ENCODE measurements at regions not wholly inside any gene's neighbourhood (a gene's known extent, or its start where the extent isn't known, plus 50 kb on each side); places are given as distances from the start of the nearest gene placed in this dataset.

- no TSS peak for BruUV-seq (replicated peaks)
- Mint-ChIP-seq H3K9me3 (ENCODE audit: unreplicated experiment) (no peaks in the 10 kb centered on the region), H3K4me1 (ENCODE audit: low read depth, unreplicated experiment) (no peaks in the 10 kb centered on the region), H3K4me3 (ENCODE audit: unreplicated experiment) (no peak overlapping the region), H3K27me3 (ENCODE audit: insufficient read depth, unreplicated experiment) (no peaks in the 10 kb centered on the region), H3K36me3 (ENCODE audit: insufficient read depth, unreplicated experiment) (no peaks in the 10 kb centered on the region), H3K27ac (ENCODE audit: unreplicated experiment) (no peak overlapping the region)
- Histone ChIP-seq H3K27me3 (replicated peaks; ENCODE audit: control insufficient read depth, insufficient read depth, low read length) (no peaks in the 10 kb centered on the region), H3K36me3 (ENCODE audit: control insufficient read depth, insufficient read depth, low read length) (no peaks in the 10 kb centered on the region), H3K4me1 (no peaks in the 10 kb centered on the region), H3K4me3 (ENCODE audit: low read depth, low read length) (no peak overlapping the region), H3K9me3 (no peaks in the 10 kb centered on the region)
- no peak for DNase-seq
- TF ChIP-seq CTCF (IDR thresholded peaks at IDR 0.05; ENCODE audit: insufficient read depth in 1 of 2, low read depth in 1 of 2, low read length in 1 of 2, severe bottlenecking in 1 of 2, unreplicated experiment in 1 of 2) = no peak
- intact Hi-C loops (cut with micrococcal nuclease; ENCODE audit: unreplicated experiment) = no loop called here
- POLR2A ChIA-PET = no interaction called here
- CTCF ChIA-PET = no interaction called here
These were observed 464.2 kb downstream of the CCDC85A start for GRCh38 chr2:56647997-56648396.

GRCh38 chr2:56648802-56649201 lies 465.0 kb downstream of the CCDC85A start:
- no TSS peak for BruUV-seq (replicated peaks)
- ChIA-PET POLR2A (no interaction called here), CTCF (no interaction called here)
- intact Hi-C loops (cut with micrococcal nuclease; ENCODE audit: unreplicated experiment) = no loop called here
- Histone ChIP-seq H3K4me1 (no peaks in the 10 kb centered on the region), H3K4me3 (ENCODE audit: low read depth, low read length) (no peak overlapping the region), H3K9me3 (no peaks in the 10 kb centered on the region), H3K36me3 (ENCODE audit: control insufficient read depth, insufficient read depth, low read length) (no peaks in the 10 kb centered on the region), H3K27me3 (replicated peaks; ENCODE audit: control insufficient read depth, insufficient read depth, low read length) (no peaks in the 10 kb centered on the region)
- Mint-ChIP-seq H3K4me1 (ENCODE audit: low read depth, unreplicated experiment) (no peaks in the 10 kb centered on the region), H3K27ac (ENCODE audit: unreplicated experiment) (no peak overlapping the region), H3K9me3 (ENCODE audit: unreplicated experiment) (no peaks in the 10 kb centered on the region), H3K36me3 (ENCODE audit: insufficient read depth, unreplicated experiment) (no peaks in the 10 kb centered on the region), H3K4me3 (ENCODE audit: unreplicated experiment) (no peak overlapping the region), H3K27me3 (ENCODE audit: insufficient read depth, unreplicated experiment) (no peaks in the 10 kb centered on the region)
- no peak for DNase-seq
- TF ChIP-seq CTCF (IDR thresholded peaks at IDR 0.05; ENCODE audit: insufficient read depth in 1 of 2, low read depth in 1 of 2, low read length in 1 of 2, severe bottlenecking in 1 of 2, unreplicated experiment in 1 of 2) = no peak

GRCh38 chr2:56654936-56655335 lies 471.1 kb downstream of the CCDC85A start:
- CTCF ChIA-PET = no interaction called here
- H3K36me3 ChIP-seq (ENCODE audit: control insufficient read depth, insufficient read depth, low read length) = no peaks in the 10 kb centered on the region
- no TSS peak for BruUV-seq (replicated peaks)
- no peak for DNase-seq
- no peak for TF ChIP-seq CTCF (IDR thresholded peaks at IDR 0.05; ENCODE audit: insufficient read depth in 1 of 2, low read depth in 1 of 2, low read length in 1 of 2, severe bottlenecking in 1 of 2, unreplicated experiment in 1 of 2)
- Mint-ChIP-seq H3K4me3 (ENCODE audit: unreplicated experiment) (no peak overlapping the region), H3K9me3 (ENCODE audit: unreplicated experiment) (no peaks in the 10 kb centered on the region), H3K27ac (ENCODE audit: unreplicated experiment) (no peak overlapping the region), H3K36me3 (ENCODE audit: insufficient read depth, unreplicated experiment) (no peaks in the 10 kb centered on the region), H3K27me3 (ENCODE audit: insufficient read depth, unreplicated experiment) (no peaks in the 10 kb centered on the region), H3K4me1 (ENCODE audit: low read depth, unreplicated experiment) (no peaks in the 10 kb centered on the region)
- H3K4me1 ChIP-seq = no peaks in the 10 kb centered on the region
- intact Hi-C loops (cut with micrococcal nuclease; ENCODE audit: unreplicated experiment) = no loop called here
- no peaks in the 10 kb centered on the region for H3K27me3 ChIP-seq (replicated peaks; ENCODE audit: control insufficient read depth, insufficient read depth, low read length)
- H3K9me3 ChIP-seq = no peaks in the 10 kb centered on the region
- POLR2A ChIA-PET = no interaction called here
- H3K4me3 ChIP-seq (ENCODE audit: low read depth, low read length) = no peak overlapping the region

All from Caco-2 (cell line).